ENCODE measurements at regions not wholly inside any gene's neighbourhood (a gene's known extent, or its start where the extent isn't known, plus 50 kb on each side); places are given as distances from the start of the nearest gene placed in this dataset.

- no peak for DNase-seq (ENCODE audit: low read depth)
- no peak overlapping the region for H3K4me3 ChIP-seq (ENCODE audit: low read depth, low read length)
- TF ChIP-seq CTCF (IDR thresholded peaks at IDR 0.05; ENCODE audit: low read depth, low read length) (no peak), MYC (IDR thresholded peaks at IDR 0.05; ENCODE audit: low read depth, low read length) (no peak), POLR2A (IDR thresholded peaks at IDR 0.05; ENCODE audit: extremely low read depth, insufficient read length) (no peak), MAX (IDR thresholded peaks at IDR 0.05; ENCODE audit: low read depth, low read length) (no peak)
These were observed 275.1 kb upstream of the RND3 start for GRCh38 chr2:150762571-150762970.

GRCh38 chr2:150759531-150759930 is 272.1 kb upstream of the RND3 start:
- no peak overlapping the region for H3K4me3 ChIP-seq (ENCODE audit: low read depth, low read length)
- TF ChIP-seq MAX (IDR thresholded peaks at IDR 0.05; ENCODE audit: low read depth, low read length) = no peak
- TF ChIP-seq CTCF (IDR thresholded peaks at IDR 0.05; ENCODE audit: low read depth, low read length) = no peak
- no peak for TF ChIP-seq POLR2A (IDR thresholded peaks at IDR 0.05; ENCODE audit: extremely low read depth, insufficient read length)
- no peak for TF ChIP-seq MYC (IDR thresholded peaks at IDR 0.05; ENCODE audit: low read depth, low read length)
- no peak for DNase-seq (ENCODE audit: low read depth)

- H3K4me3 ChIP-seq (ENCODE audit: low read depth, low read length) = no peak overlapping the region
- DNase-seq (ENCODE audit: low read depth) = no peak
- no peak for TF ChIP-seq MYC (IDR thresholded peaks at IDR 0.05; ENCODE audit: low read depth, low read length)
- TF ChIP-seq POLR2A (IDR thresholded peaks at IDR 0.05; ENCODE audit: extremely low read depth, insufficient read length) = no peak
These were observed 271.6 kb upstream of the RND3 start for GRCh38 chr2:150759106-150759505.

- no peak for DNase-seq (ENCODE audit: low read depth)
- TF ChIP-seq CTCF (IDR thresholded peaks at IDR 0.05; ENCODE audit: low read depth, low read length) (no peak), POLR2A (IDR thresholded peaks at IDR 0.05; ENCODE audit: extremely low read depth, insufficient read length) (no peak), MAX (IDR thresholded peaks at IDR 0.05; ENCODE audit: low read depth, low read length) (no peak), MYC (IDR thresholded peaks at IDR 0.05; ENCODE audit: low read depth, low read length) (no peak)
- H3K4me3 ChIP-seq (ENCODE audit: low read depth, low read length) = no peak overlapping the region
These were observed 264.8 kb upstream of the RND3 start for GRCh38 chr2:150752229-150752628.

- TF ChIP-seq MAX (IDR thresholded peaks at IDR 0.05; ENCODE audit: low read depth, low read length) (no peak), MYC (IDR thresholded peaks at IDR 0.05; ENCODE audit: low read depth, low read length) (no peak), POLR2A (IDR thresholded peaks at IDR 0.05; ENCODE audit: extremely low read depth, insufficient read length) (no peak), CTCF (IDR thresholded peaks at IDR 0.05; ENCODE audit: low read depth, low read length) (no peak)
- no peak for DNase-seq (ENCODE audit: low read depth)
- no peak overlapping the region for H3K4me3 ChIP-seq (ENCODE audit: low read depth, low read length)
These were observed 263.3 kb upstream of the RND3 start for GRCh38 chr2:150750720-150751119.

- DNase-seq (ENCODE audit: low read depth) = no peak
- no peak for TF ChIP-seq MAX (IDR thresholded peaks at IDR 0.05; ENCODE audit: low read depth, low read length)
- H3K4me3 ChIP-seq (ENCODE audit: low read depth, low read length) = no peak overlapping the region
These were observed 254.6 kb upstream of the RND3 start for GRCh38 chr2:150742094-150742493.

- DNase-seq (ENCODE audit: low read depth) = no peak
- no peak overlapping the region for H3K4me3 ChIP-seq (ENCODE audit: low read depth, low read length)
- TF ChIP-seq MYC (IDR thresholded peaks at IDR 0.05; ENCODE audit: low read depth, low read length) (no peak), MAX (IDR thresholded peaks at IDR 0.05; ENCODE audit: low read depth, low read length) (no peak), POLR2A (IDR thresholded peaks at IDR 0.05; ENCODE audit: extremely low read depth, insufficient read length) (no peak), CTCF (IDR thresholded peaks at IDR 0.05; ENCODE audit: low read depth, low read length) (no peak)
These were observed 248.5 kb upstream of the RND3 start for GRCh38 chr2:150735894-150736498.

Measured in NB4 (cell line).